OCI-LY3 (cell line): ENCODE measurements at regions not wholly inside any gene's neighbourhood (a gene's known extent, or its start where the extent isn't known, plus 50 kb on each side); places are given as distances from the start of the nearest gene placed in this dataset.

ENCODE experiments used
- H2AFZ ChIP-seq: fragments of 200-600, 300-600 bp; shearing (Covaris generic); 2 replicates; pipeline ENCODE4 v1.6.0; 2014; ENCODE audit warnings: antibody characterized with exemption, low read depth, low read length
- H3K27ac ChIP-seq: fragments of 200-600, 300-600 bp; sonication (generic); 2 replicates; pipeline ENCODE4 v1.5.1; 2014; ENCODE audit warnings: mild to moderate bottlenecking, low read length, moderate library complexity, mixed read lengths
- H3K27me3 ChIP-seq: fragments of 200-600, 300-600 bp; sonication (generic); 2 replicates; pipeline ENCODE4 v1.6.1; 2014; ENCODE audit warnings: low read depth, low read length, mixed read lengths
- H3K36me3 ChIP-seq: fragments of 200-600, 300-600 bp; sonication (generic); replicated peaks from 2 replicates; pipeline ENCODE3; 2014; ENCODE audit warnings: low read depth, low read length, mixed read lengths
- H3K4me1 ChIP-seq: fragments of 300-600, 200-600 bp; sonication (generic); 2 replicates; pipeline ENCODE4 v1.6.1; 2014; ENCODE audit warnings: low read length, mixed read lengths
- H3K4me2 ChIP-seq: fragments of 200-600, 300-600 bp; sonication (generic); 2 replicates; pipeline ENCODE4 v1.6.1; 2014; ENCODE audit warnings: low read length, mixed read lengths
- H3K4me3 ChIP-seq: fragments of 300-600, 200-600 bp; sonication (generic); 2 replicates; pipeline ENCODE4 v1.5.1; 2014; ENCODE audit warnings: antibody characterized with exemption, mild to moderate bottlenecking, low read length, moderate library complexity
- H3K79me2 ChIP-seq: fragments of 300-600, 200-600 bp; shearing (Covaris generic); 2 replicates; pipeline ENCODE4 v1.6.1; 2014; ENCODE audit warnings: mild to moderate bottlenecking, low read length, mixed read lengths
- H3K9ac ChIP-seq: fragments of 300-600, 200-600 bp; shearing (Covaris generic); 2 replicates; pipeline ENCODE4 v1.6.0; 2014; ENCODE audit warnings: mild to moderate bottlenecking, low read length, moderate library complexity
- H3K9me3 ChIP-seq: fragments of 200-600, 300-600 bp; shearing (Covaris generic); 2 replicates; pipeline ENCODE4 v1.6.1; 2014; ENCODE audit warnings: low read length, mixed read lengths; ENCODE audit not compliant: insufficient read depth
- H4K20me1 ChIP-seq: fragments of 200-600, 300-600 bp; sonication (generic); 2 replicates; pipeline ENCODE4 v1.6.1; 2016; ENCODE audit warnings: low read length, mixed read lengths; ENCODE audit not compliant: insufficient read depth
- EZH2phosphoT487 ChIP-seq: fragments of 200-600 bp; shearing (Covaris generic); IDR thresholded peaks from 2 replicates; pipeline ENCODE4 v1.6.1; 2018; ENCODE audit warnings: antibody characterized with exemption, mixed run types, low read depth
- TF ChIP-seq, protein P1 (sequence below): fragments of 200-600, 300-600 bp; sonication (generic); IDR thresholded peaks from 2 replicates; pipeline ENCODE4 v1.5.1; 2014; ENCODE audit warnings: antibody characterized with exemption, low read length, low read depth

DNA sequence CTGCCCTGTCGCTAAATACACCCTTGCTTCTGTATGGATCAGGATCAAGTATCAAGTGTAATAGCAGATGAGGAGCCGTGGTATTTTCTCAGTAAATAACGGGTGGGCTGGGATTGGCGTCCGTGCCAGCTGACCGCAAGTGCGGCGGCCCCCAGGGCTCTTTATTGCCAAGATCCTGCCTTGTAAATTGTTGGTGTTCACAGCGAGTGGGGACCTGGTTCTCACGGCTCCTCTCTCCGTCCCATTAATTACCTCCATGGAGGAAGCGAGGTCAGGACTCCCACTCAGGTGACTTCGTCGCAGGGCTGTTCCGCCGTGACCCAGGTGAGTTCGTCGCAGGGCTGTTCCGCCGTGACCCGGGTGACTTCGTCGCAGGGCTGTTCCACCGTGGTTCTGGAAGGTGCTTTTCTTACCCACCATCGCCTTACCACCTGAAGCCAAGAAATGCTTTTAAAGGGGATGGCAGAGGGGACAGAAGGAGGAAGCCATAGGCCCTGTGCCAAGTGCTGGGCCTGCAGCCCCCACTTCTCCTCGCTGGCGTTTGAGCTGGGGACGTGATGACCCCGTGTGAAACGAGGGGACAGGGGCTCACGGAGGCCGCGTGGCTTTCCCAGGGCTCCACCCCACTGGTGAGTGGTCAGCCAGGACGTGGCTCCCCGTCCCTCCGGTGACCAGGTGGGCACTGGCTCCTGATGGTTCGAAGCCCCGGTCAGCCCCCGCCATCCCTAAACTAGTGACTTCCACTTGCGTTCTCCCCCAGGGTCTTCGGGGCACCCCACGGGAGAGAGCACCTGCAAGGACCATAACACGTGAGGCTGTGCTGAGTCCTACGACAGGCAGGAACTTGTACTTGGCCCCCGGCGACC, 118.4 kb downstream of the TWIST2 start:
- H3K4me3 ChIP-seq: no peak overlapping the region
- no peak overlapping the region for H3K9ac ChIP-seq
- H3K4me2 ChIP-seq: no peak overlapping the region
- no peaks in the 10 kb centered on the region for H3K4me1 ChIP-seq
- no peaks in the 10 kb centered on the region for H3K9me3 ChIP-seq
- no peaks in the 10 kb centered on the region for H3K36me3 ChIP-seq
- no peak overlapping the region for H2AFZ ChIP-seq
- no peaks in the 10 kb centered on the region for H3K27me3 ChIP-seq
- H4K20me1 ChIP-seq: no peaks in the 10 kb centered on the region
- H3K27ac ChIP-seq: no peak overlapping the region
- TF ChIP-seq, protein P1, sequence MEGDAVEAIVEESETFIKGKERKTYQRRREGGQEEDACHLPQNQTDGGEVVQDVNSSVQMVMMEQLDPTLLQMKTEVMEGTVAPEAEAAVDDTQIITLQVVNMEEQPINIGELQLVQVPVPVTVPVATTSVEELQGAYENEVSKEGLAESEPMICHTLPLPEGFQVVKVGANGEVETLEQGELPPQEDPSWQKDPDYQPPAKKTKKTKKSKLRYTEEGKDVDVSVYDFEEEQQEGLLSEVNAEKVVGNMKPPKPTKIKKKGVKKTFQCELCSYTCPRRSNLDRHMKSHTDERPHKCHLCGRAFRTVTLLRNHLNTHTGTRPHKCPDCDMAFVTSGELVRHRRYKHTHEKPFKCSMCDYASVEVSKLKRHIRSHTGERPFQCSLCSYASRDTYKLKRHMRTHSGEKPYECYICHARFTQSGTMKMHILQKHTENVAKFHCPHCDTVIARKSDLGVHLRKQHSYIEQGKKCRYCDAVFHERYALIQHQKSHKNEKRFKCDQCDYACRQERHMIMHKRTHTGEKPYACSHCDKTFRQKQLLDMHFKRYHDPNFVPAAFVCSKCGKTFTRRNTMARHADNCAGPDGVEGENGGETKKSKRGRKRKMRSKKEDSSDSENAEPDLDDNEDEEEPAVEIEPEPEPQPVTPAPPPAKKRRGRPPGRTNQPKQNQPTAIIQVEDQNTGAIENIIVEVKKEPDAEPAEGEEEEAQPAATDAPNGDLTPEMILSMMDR: no peak
- TF ChIP-seq EZH2phosphoT487: no peak
- H3K79me2 ChIP-seq: no peaks in the 10 kb centered on the region

- no peak overlapping the region for H3K9ac ChIP-seq
- no peaks in the 10 kb centered on the region for H3K9me3 ChIP-seq
- no peak overlapping the region for H3K4me2 ChIP-seq
- H3K36me3 ChIP-seq: no peaks in the 10 kb centered on the region
- H3K27ac ChIP-seq: no peak overlapping the region
- no peaks in the 10 kb centered on the region for H3K4me1 ChIP-seq
- no peaks in the 10 kb centered on the region for H4K20me1 ChIP-seq
- no peaks in the 10 kb centered on the region for H3K79me2 ChIP-seq
- H2AFZ ChIP-seq: no peak overlapping the region
- no peaks in the 10 kb centered on the region for H3K27me3 ChIP-seq
- no peak overlapping the region for H3K4me3 ChIP-seq
- TF ChIP-seq, protein P1: no peak
- TF ChIP-seq EZH2phosphoT487: no peak
Observed at GRCh38 chr2:238967031-238967977, 119.4 kb downstream of the TWIST2 start.

- Histone ChIP-seq H2AFZ (no peak overlapping the region), H4K20me1 (no peaks in the 10 kb centered on the region), H3K27ac (no peak overlapping the region), H3K9me3 (no peaks in the 10 kb centered on the region), H3K4me3 (no peak overlapping the region), H3K27me3 (no peaks in the 10 kb centered on the region), H3K79me2 (no peaks in the 10 kb centered on the region), H3K4me1 (no peaks in the 10 kb centered on the region), H3K4me2 (no peak overlapping the region), H3K36me3 (no peaks in the 10 kb centered on the region), H3K9ac (no peak overlapping the region)
- TF ChIP-seq, protein P1: no peak
- no peak for TF ChIP-seq EZH2phosphoT487
Observed at GRCh38 chr2:238967978-238968360, 120.1 kb downstream of the TWIST2 start.
